SK-N-SH (cell line): ENCODE measurements at regions not wholly inside any gene's neighbourhood (a gene's known extent, or its start where the extent isn't known, plus 50 kb on each side); places are given as distances from the start of the nearest gene placed in this dataset.

Experiments
- CTCF ChIA-PET: fragments of 300-600, 350-600 bp; formaldehyde crosslinking; extraction: SDS; loops from one replicate; lab custom pipeline; 2021; lab: Yijun Ruan, JAX
- POLR2A ChIA-PET: fragments of 350-600 bp; sonication (Branson Sonifier 250); formaldehyde crosslinking; extraction: SDS; loops from one replicate; lab custom pipeline; 2020; ENCODE audit warnings: antibody characterized with exemption, inconsistent platforms; lab: Yijun Ruan, JAX
- DNase-seq: peaks from one replicate; pipeline ENCODE4 v3.0.0; 2012
- H2AFZ ChIP-seq: fragments of 200-600 bp; sonication (generic); 2 replicates; pipeline ENCODE4 v1.8.1; 2016; ENCODE audit warnings: antibody characterized with exemption, mild to moderate bottlenecking, low read depth
- H3F3A ChIP-seq: fragments of 200-600 bp; sonication (generic); replicated peaks from 2 replicates; pipeline ENCODE3; 2016; ENCODE audit warnings: antibody characterized with exemption, mild to moderate bottlenecking; ENCODE audit not compliant: insufficient read depth
- H3K27ac ChIP-seq, 2 experiments: fragments of 200-500 bp in 1 of 2; fragments of 200-600 bp in 1 of 2; sonication (Bioruptor generic) in 1 of 2; sonication (generic), shearing (Covaris generic) in 1 of 2; 2 replicates each; pipeline versions ENCODE4 v1.5.1 to v1.6.1; 2014 to 2016; ENCODE audit warnings: low read depth in 2 of 2, inconsistent platforms in 1 of 2, low read length in 1 of 2, mild to moderate bottlenecking in 1 of 2, mixed read lengths in 1 of 2
- H3K27me3 ChIP-seq: fragments of 200-600 bp; sonication (generic), shearing (Covaris generic); 2 replicates; pipeline ENCODE4 v1.6.1; 2016; ENCODE audit warnings: mixed run types; ENCODE audit not compliant: insufficient read depth
- H3K36me3 ChIP-seq, 2 experiments: fragments of 200-500 bp in 1 of 2; fragments of 200-600 bp in 1 of 2; sonication (Bioruptor generic) in 1 of 2; sonication (generic) in 1 of 2; replicated peaks in 1 of 2; 2 replicates each; pipeline versions ENCODE3 to v1.5.1; 2014 to 2016; ENCODE audit warnings: low read length in 1 of 2, mild to moderate bottlenecking in 1 of 2; ENCODE audit not compliant: insufficient read depth in 2 of 2, control insufficient read depth in 1 of 2
- H3K4me1 ChIP-seq, 2 experiments: fragments of 200-500 bp in 1 of 2; fragments of 200-600 bp in 1 of 2; sonication (Bioruptor generic) in 1 of 2; sonication (generic), shearing (Covaris generic) in 1 of 2; 2 replicates each; pipeline versions ENCODE4 v1.5.1 to v1.6.1; 2014 to 2016; ENCODE audit warnings: low read depth in 1 of 2, low read length in 1 of 2, mixed run types in 1 of 2; ENCODE audit not compliant: insufficient read depth in 2 of 2, control insufficient read depth in 1 of 2
- H3K4me2 ChIP-seq: fragments of 200-600 bp; sonication (generic), shearing (Covaris generic); 2 replicates; pipeline ENCODE4 v1.6.1; 2017; ENCODE audit warnings: mixed run types
- H3K4me3 ChIP-seq, 2 experiments: fragments of 200-500 bp in 1 of 2; fragments of 200-600 bp in 1 of 2; sonication (Bioruptor generic) in 1 of 2; sonication (generic), shearing (Covaris generic) in 1 of 2; 2 replicates each; pipeline versions ENCODE4 v1.5.1 to v1.8.1; 2014 to 2016; ENCODE audit warnings: low read depth in 2 of 2, inconsistent platforms in 1 of 2, low read length in 1 of 2, mild to moderate bottlenecking in 1 of 2, mixed read lengths in 1 of 2, moderate library complexity in 1 of 2
- H3K79me2 ChIP-seq: fragments of 200-600 bp; sonication (generic); 2 replicates; pipeline ENCODE4 v1.8.1; 2017; ENCODE audit warnings: mild to moderate bottlenecking; ENCODE audit not compliant: insufficient read depth
- H3K9ac ChIP-seq: fragments of 200-600 bp; sonication (generic); 2 replicates; pipeline ENCODE4 v1.6.1; 2017; ENCODE audit warnings: mixed run types
- H3K9me2 ChIP-seq: fragments of 200-600 bp; sonication (generic); 2 replicates; pipeline ENCODE4 v1.6.1; 2017; ENCODE audit warnings: mixed run types
- H3K9me3 ChIP-seq: fragments of 200-600 bp; sonication (generic); 2 replicates; pipeline ENCODE4 v1.6.1; 2017; ENCODE audit warnings: mixed run types, mild to moderate bottlenecking, moderate library complexity
- H4K20me1 ChIP-seq: fragments of 200-600 bp; sonication (generic); 2 replicates; pipeline ENCODE4 v1.6.1; 2017; ENCODE audit warnings: mild to moderate bottlenecking, mixed run types; ENCODE audit not compliant: insufficient read depth
- CHD2 ChIP-seq: fragments of 150-350 bp; IDR thresholded peaks from 2 replicates; pipeline ENCODE4 v1.6.1; 2018; ENCODE audit warnings: low read length; ENCODE audit not compliant: partially characterized antibody
- CTCF ChIP-seq: fragments of 200-600 bp; sonication (generic); IDR thresholded peaks from 2 replicates; pipeline ENCODE4 v1.6.1; 2017; ENCODE audit warnings: antibody characterized with exemption, mild to moderate bottlenecking, moderate library complexity
- ELF1 ChIP-seq: IDR thresholded peaks from 2 replicates; pipeline ENCODE4 v1.4.0; 2012
- EP300 ChIP-seq, 2 experiments: IDR thresholded peaks; 2 replicates each; pipeline versions ENCODE4 v1.4.0 to v1.6.1; 2012; ENCODE audit warnings: borderline replicate concordance in 1 of 2, low read depth in 1 of 2, low read length in 1 of 2
- FOSL2 ChIP-seq: IDR thresholded peaks from 2 replicates; pipeline ENCODE4 v1.4.0; 2012; ENCODE audit warnings: low read depth, mild to moderate bottlenecking, moderate library complexity, borderline replicate concordance
- FOXM1 ChIP-seq: IDR thresholded peaks from 2 replicates; pipeline ENCODE4 v1.4.0; 2012; ENCODE audit warnings: low read depth, mild to moderate bottlenecking
- GABPA ChIP-seq: IDR thresholded peaks from 2 replicates; pipeline ENCODE4 v1.4.0; 2012; ENCODE audit warnings: low read depth, mild to moderate bottlenecking
- GATA2 ChIP-seq: sonication (generic); formaldehyde crosslinking; IDR thresholded peaks from 2 replicates; pipeline ENCODE4 v1.5.0; 2020; ENCODE audit warnings: mild to moderate bottlenecking, missing genetic modification reagents
- JUND ChIP-seq: IDR thresholded peaks from 2 replicates; pipeline ENCODE4 v1.4.0; 2012
- MEF2A ChIP-seq: IDR thresholded peaks from 2 replicates; pipeline ENCODE4 v1.4.0; 2012; ENCODE audit warnings: low read depth, borderline replicate concordance
- NFIC ChIP-seq: IDR thresholded peaks from 2 replicates; pipeline ENCODE4 v1.4.0; 2012; ENCODE audit warnings: borderline replicate concordance
- NRF1 ChIP-seq: IDR thresholded peaks from 2 replicates; pipeline ENCODE4 v1.6.1; 2012; ENCODE audit warnings: low read depth, mild to moderate bottlenecking, low read length
- PBX3 ChIP-seq: IDR thresholded peaks from 2 replicates; pipeline ENCODE4; 2012
- POLR2AphosphoS5 ChIP-seq: IDR thresholded peaks from 2 replicates; pipeline ENCODE4 v1.6.1; 2012; ENCODE audit warnings: low read depth, low read length
- RAD21 ChIP-seq: IDR thresholded peaks from 2 replicates; pipeline ENCODE4 v1.6.1; 2012; ENCODE audit warnings: mild to moderate bottlenecking, low read length
- RFX5 ChIP-seq: IDR thresholded peaks from 2 replicates; pipeline ENCODE4 v1.6.1; 2012; ENCODE audit warnings: mild to moderate bottlenecking, improper control_type of control experiment, low read length
- RXRA ChIP-seq: IDR thresholded peaks from 2 replicates; pipeline ENCODE4 v1.4.0; 2012; ENCODE audit warnings: low read depth, mild to moderate bottlenecking, borderline replicate concordance
- SMC3 ChIP-seq: IDR thresholded peaks from 2 replicates; pipeline ENCODE4 v1.6.1; 2012; ENCODE audit warnings: low read depth, low read length, improper control_type of control experiment
- TAF1 ChIP-seq: IDR thresholded peaks from 2 replicates; pipeline ENCODE4 v1.6.1; 2012; ENCODE audit warnings: low read depth, mild to moderate bottlenecking, low read length, moderate library complexity, borderline replicate concordance
- TEAD4 ChIP-seq: IDR thresholded peaks from 2 replicates; pipeline ENCODE4 v1.4.0; 2012; ENCODE audit warnings: mild to moderate bottlenecking, borderline replicate concordance; ENCODE audit not compliant: insufficient read depth
- USF2 ChIP-seq: fragments of 150-350 bp; IDR thresholded peaks from 2 replicates; pipeline ENCODE4 v1.6.1; 2017; ENCODE audit warnings: antibody characterized with exemption, low read length, low read depth, borderline replicate concordance
- ZBTB33 ChIP-seq: IDR thresholded peaks from 2 replicates; pipeline ENCODE4 v1.4.0; 2012; ENCODE audit warnings: low read depth, borderline replicate concordance
- WGBS: methylation state at CpG from one replicate; pipeline ENCODE4 v1.1.6; 2017; ENCODE audit warnings: low lambda C conversion rate; 5-methylcytosine and 5-hydroxymethylcytosine counted together

GRCh38 chr1:110783292-110783918 is 89.5 kb upstream of the CD53 start:
- Histone ChIP-seq H3F3A (no peaks in the 10 kb centered on the region), H3K27me3 (no peaks in the 10 kb centered on the region; the same call in 1 of the 2 replicates), H4K20me1 (no peaks in the 10 kb centered on the region), H3K4me2 (no peak overlapping the region), H3K9ac (no peak overlapping the region), H3K4me3 (no peak overlapping the region), H3K9me3 (no peaks in the 10 kb centered on the region), H2AFZ (no peak overlapping the region), H3K36me3 (no peaks in the 10 kb centered on the region), H3K27ac (no peak overlapping the region), H3K9me2 (no peaks in the 10 kb centered on the region), H3K4me1 (no peaks in the 10 kb centered on the region; a peak in 1 of 4 replicates), H3K79me2 (no peaks in the 10 kb centered on the region)
- POLR2A ChIA-PET, result no interaction called here
- TF ChIP-seq RXRA, result no peak
- peak; percentile 16; the same call in 1 of the 2 replicates for TF ChIP-seq PBX3
- TF ChIP-seq TEAD4, result no peak
- no peak for TF ChIP-seq JUND
- no peak for TF ChIP-seq CHD2
- TF ChIP-seq ELF1, result no peak
- TF ChIP-seq POLR2AphosphoS5, result no peak
- TF ChIP-seq NFIC, result no peak
- no peak for TF ChIP-seq GATA2 (CRISPR knock-in tag)
- peak; percentile 88 for TF ChIP-seq RAD21
- TF ChIP-seq EP300 (IDR thresholded peaks at IDR 0.05; ENCODE audit: borderline replicate concordance in 1 of 2, low read depth in 1 of 2, low read length in 1 of 2), result no peak
- peak; percentile 89 for TF ChIP-seq CTCF
- no peak for TF ChIP-seq GABPA
- no peak for TF ChIP-seq TAF1
- no peak for TF ChIP-seq FOSL2
- no peak for TF ChIP-seq ZBTB33
- peak; percentile 71 for TF ChIP-seq SMC3
- no peak for TF ChIP-seq NRF1
- no peak for TF ChIP-seq USF2
- TF ChIP-seq MEF2A, result no peak
- no peak for TF ChIP-seq FOXM1
- TF ChIP-seq RFX5, result no peak
- CTCF ChIA-PET, result interaction anchor here (0.5 to 15.7 kb wide), 56 partner anchors 10 to 617 kb away, joined by 3 to 280 read pairs (median 4); partner anchors contain the start of gene KCNA2
- peak; percentile 64 for DNase-seq
- 2% methylated on average over 5 of the region's 5 CpGs for WGBS
